ENCODE measurements at regions not wholly inside any gene's neighbourhood (a gene's known extent, or its start where the extent isn't known, plus 50 kb on each side); places are given as distances from the start of the nearest gene placed in this dataset.

GRCh38 chr2:46826569-46827245 is 88.9 kb downstream of the MCFD2 start:
- no peak for TF ChIP-seq EZH2 (IDR thresholded peaks at IDR 0.05; ENCODE audit: borderline replicate concordance, insufficient read depth, low read depth, low read length, poor library complexity, severe bottlenecking)
- TF ChIP-seq CTCF (IDR thresholded peaks at IDR 0.05), result no peak
- no peaks in the 10 kb centered on the region for H3K36me3 ChIP-seq (replicated peaks in 1 of 2; ENCODE audit: control extremely low read depth in 1 of 2, control insufficient read depth in 1 of 2, extremely low read depth in 1 of 2, insufficient read depth in 2 of 2, low read length in 1 of 2)
- Mint-ChIP-seq H3K4me3 (no peak overlapping the region), H3K27ac (no peak overlapping the region), H3K9me3 (ENCODE audit: insufficient read depth) (peaks cover 5% of the 10 kb centered on the region), H3K4me1 (no peaks in the 10 kb centered on the region), H3K27me3 (peaks cover 26% of the 10 kb centered on the region)
- no peaks in the 10 kb centered on the region for H4K20me1 ChIP-seq (ENCODE audit: control insufficient read depth, insufficient read depth, low read length, poor library complexity, severe bottlenecking)
- no peaks in the 10 kb centered on the region for H3K4me1 ChIP-seq (ENCODE audit: control insufficient read depth in 2 of 2, insufficient read depth in 2 of 2, low read length in 2 of 2)
- intact Hi-C loops (cut with micrococcal nuclease), result no loop called here
- H3K9ac ChIP-seq (ENCODE audit: low read length), result no peak overlapping the region
- no peak overlapping the region for H3K4me3 ChIP-seq (ENCODE audit: control extremely low read depth in 1 of 5, extremely low read depth in 1 of 5, insufficient read depth in 1 of 5, low read depth in 2 of 5, low read length in 4 of 5)
- ChIA-PET CTCF (no interaction called here), POLR2A (no interaction called here)
- H3K4me2 ChIP-seq (replicated peaks; ENCODE audit: low read depth, low read length, poor library complexity, severe bottlenecking), result no peak overlapping the region
- ATAC-seq (ENCODE audit: low read depth) (no peak), DNase-seq (no peak)
- H3K27ac ChIP-seq (ENCODE audit: low read length in 2 of 2), result no peak overlapping the region
- H3K79me2 ChIP-seq (ENCODE audit: control insufficient read depth, insufficient read depth, low read length), result no peaks in the 10 kb centered on the region
- peaks cover 0 to 21% (median 5%) of the 10 kb centered on the region in 3 donors for H3K9me3 ChIP-seq (ENCODE audit: control extremely low read depth in 1 of 3, control insufficient read depth in 2 of 3, insufficient read depth in 1 of 3, low read length in 2 of 3)
- WGBS (ENCODE audit: insufficient coverage), result 86% methylated on average over 12 of the region's 15 CpGs
- H3K27me3 ChIP-seq (replicated peaks in 1 of 4; ENCODE audit: control extremely low read depth in 1 of 4, control insufficient read depth in 3 of 4, insufficient read depth in 4 of 4, low read length in 3 of 4), result peaks cover 0 to 12% (median 3%) of the 10 kb centered on the region in 4 experiments
- H2AFZ ChIP-seq (ENCODE audit: insufficient read depth, low read depth, low read length, poor library complexity, severe bottlenecking), result no peak overlapping the region

GRCh38 chr2:46825939-46826568 is 89.6 kb downstream of the MCFD2 start:
- H3K4me1 Mint-ChIP-seq, result no peaks in the 10 kb centered on the region
- Histone ChIP-seq H3K4me2 (replicated peaks; ENCODE audit: low read depth, low read length, poor library complexity, severe bottlenecking) (no peak overlapping the region), H3K4me3 (ENCODE audit: control extremely low read depth in 1 of 5, extremely low read depth in 1 of 5, insufficient read depth in 1 of 5, low read depth in 2 of 5, low read length in 4 of 5) (no peak overlapping the region), H4K20me1 (ENCODE audit: control insufficient read depth, insufficient read depth, low read length, poor library complexity, severe bottlenecking) (no peaks in the 10 kb centered on the region), H3K27ac (ENCODE audit: low read length in 2 of 2) (no peak overlapping the region), H3K27me3 (replicated peaks in 1 of 4; ENCODE audit: control extremely low read depth in 1 of 4, control insufficient read depth in 3 of 4, insufficient read depth in 4 of 4, low read length in 3 of 4) (peaks cover 0 to 12% (median 3%) of the 10 kb centered on the region in 4 experiments), H3K79me2 (ENCODE audit: control insufficient read depth, insufficient read depth, low read length) (no peaks in the 10 kb centered on the region), H3K9ac (ENCODE audit: low read length) (no peak overlapping the region), H3K36me3 (replicated peaks in 1 of 2; ENCODE audit: control extremely low read depth in 1 of 2, control insufficient read depth in 1 of 2, extremely low read depth in 1 of 2, insufficient read depth in 2 of 2, low read length in 1 of 2) (no peaks in the 10 kb centered on the region), H2AFZ (ENCODE audit: insufficient read depth, low read depth, low read length, poor library complexity, severe bottlenecking) (no peak overlapping the region), H3K9me3 (ENCODE audit: control extremely low read depth in 1 of 3, control insufficient read depth in 2 of 3, insufficient read depth in 1 of 3, low read length in 2 of 3) (peaks cover 0 to 21% (median 5%) of the 10 kb centered on the region in 3 donors), H3K4me1 (ENCODE audit: control insufficient read depth in 2 of 2, insufficient read depth in 2 of 2, low read length in 2 of 2) (no peaks in the 10 kb centered on the region)
- peaks cover 5% of the 10 kb centered on the region for H3K9me3 Mint-ChIP-seq (ENCODE audit: insufficient read depth)
- POLR2A ChIA-PET, result no interaction called here
- no peak overlapping the region for H3K27ac Mint-ChIP-seq
- no peak overlapping the region for H3K4me3 Mint-ChIP-seq
- intact Hi-C loops (cut with micrococcal nuclease), result no loop called here
- TF ChIP-seq CTCF (IDR thresholded peaks at IDR 0.05) (no peak), EZH2 (IDR thresholded peaks at IDR 0.05; ENCODE audit: borderline replicate concordance, insufficient read depth, low read depth, low read length, poor library complexity, severe bottlenecking) (no peak)
- ATAC-seq (ENCODE audit: low read depth) (no peak), DNase-seq (no peak)
- 94% methylated on average over 8 of the region's 11 CpGs for WGBS (ENCODE audit: insufficient coverage)
- CTCF ChIA-PET, result interaction anchor here (1.0 kb wide), 1 partner anchor 833 kb away, joined by 3 read pairs; no protein-coding TSS in a partner anchor
- peaks cover 29% of the 10 kb centered on the region for H3K27me3 Mint-ChIP-seq
